ENCODE measurements at regions not wholly inside any gene's neighbourhood (a gene's known extent, or its start where the extent isn't known, plus 50 kb on each side); places are given as distances from the start of the nearest gene placed in this dataset.

DNA sequence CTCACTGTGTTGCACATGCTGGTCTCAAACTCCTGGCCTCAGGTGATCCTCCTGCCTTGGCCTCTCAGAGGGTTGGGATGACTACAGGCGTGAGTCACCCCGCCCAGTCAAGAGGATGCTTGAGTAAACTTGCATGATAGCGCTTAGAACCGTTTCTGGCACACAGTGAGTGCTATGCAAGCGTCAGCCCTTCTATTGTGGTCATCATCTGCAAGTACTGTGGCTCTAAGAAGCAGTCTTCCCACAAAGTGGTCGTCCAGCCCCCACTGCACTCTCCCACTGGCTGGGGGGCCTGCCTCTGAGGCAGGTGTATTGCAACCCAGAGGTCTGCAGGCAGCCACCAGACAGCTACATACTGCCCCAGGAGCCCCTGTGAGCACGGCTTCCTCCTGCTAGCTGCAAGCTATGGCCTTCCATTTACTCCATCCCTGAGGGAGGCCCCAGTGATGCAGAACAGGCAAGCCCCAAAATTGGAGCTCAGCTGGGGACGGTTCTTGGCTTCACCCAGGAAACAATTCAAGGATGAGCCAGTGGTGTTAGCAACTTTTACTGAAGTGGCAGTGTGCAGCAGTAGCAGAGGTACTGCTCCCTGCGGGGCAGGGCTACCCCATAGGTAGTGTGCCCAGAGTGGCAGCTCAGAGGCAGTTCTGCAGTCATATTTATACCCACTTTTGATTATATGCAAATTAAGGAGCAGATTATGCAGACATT, 95.4 kb downstream of the LSM3 start:
- DNase-seq = no peak

DNA sequence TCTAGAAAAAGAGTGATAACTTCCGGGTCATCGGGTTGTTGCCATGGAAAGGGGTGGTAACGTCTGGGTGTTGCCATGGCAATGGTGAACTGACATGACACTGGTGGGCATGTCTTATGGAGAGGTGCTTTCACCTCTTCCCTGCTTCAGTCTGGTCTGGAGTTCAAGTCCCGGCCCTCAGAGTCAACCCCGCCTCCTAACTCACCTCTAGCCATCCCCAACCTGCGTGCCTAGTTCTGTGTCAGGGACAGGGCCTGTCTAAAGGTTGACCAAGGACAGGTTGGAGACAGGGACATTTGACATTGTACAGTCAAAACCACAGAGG, 96.0 kb downstream of the LSM3 start:
- DNase-seq = no peak

DNA sequence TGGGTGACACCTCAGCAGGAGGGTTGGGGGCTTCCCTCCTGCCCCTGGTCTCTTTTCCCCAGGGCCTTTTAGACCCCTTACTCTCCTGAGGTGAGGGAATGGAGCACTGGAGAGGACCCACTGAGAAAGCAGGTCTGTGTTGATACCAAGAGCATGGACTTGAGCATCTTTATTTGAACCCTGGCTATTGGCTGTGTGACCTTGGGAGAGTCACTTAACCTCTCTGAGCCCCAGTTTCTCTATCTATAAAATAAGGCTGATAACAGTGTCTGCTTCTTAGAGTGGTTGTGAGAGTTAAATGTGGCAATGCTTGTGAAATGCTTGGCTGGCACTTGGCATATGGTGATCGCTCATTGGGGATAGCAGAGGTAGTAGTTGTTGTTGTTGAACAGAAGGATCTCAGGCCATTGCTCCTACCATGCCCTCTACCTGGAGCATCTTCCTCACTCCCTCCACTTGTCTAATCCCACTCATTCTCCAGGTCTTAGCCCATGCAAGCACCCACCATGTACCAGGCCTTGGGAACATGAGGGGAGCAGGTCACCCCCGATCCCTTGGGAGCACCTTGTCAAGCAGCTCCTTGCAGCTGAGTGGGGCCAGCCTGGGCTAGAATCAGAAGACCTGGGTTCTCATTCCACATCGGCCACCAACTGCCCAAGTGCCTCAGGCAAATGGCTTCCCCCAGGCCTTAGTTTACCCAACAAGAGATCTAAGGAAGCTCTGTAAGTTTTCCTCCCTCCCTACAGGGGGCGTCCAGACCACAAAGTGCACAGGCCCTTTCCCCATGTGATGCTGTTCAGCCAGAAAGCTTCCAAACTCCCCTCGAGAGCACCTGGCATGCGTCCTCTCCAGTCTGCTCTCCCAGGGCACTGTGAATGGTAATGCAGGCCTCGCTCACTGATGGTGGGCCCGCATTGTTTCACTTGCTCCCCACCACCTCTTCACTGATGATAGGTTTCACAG, 96.7 kb downstream of the LSM3 start:
- no peak for DNase-seq

DNA sequence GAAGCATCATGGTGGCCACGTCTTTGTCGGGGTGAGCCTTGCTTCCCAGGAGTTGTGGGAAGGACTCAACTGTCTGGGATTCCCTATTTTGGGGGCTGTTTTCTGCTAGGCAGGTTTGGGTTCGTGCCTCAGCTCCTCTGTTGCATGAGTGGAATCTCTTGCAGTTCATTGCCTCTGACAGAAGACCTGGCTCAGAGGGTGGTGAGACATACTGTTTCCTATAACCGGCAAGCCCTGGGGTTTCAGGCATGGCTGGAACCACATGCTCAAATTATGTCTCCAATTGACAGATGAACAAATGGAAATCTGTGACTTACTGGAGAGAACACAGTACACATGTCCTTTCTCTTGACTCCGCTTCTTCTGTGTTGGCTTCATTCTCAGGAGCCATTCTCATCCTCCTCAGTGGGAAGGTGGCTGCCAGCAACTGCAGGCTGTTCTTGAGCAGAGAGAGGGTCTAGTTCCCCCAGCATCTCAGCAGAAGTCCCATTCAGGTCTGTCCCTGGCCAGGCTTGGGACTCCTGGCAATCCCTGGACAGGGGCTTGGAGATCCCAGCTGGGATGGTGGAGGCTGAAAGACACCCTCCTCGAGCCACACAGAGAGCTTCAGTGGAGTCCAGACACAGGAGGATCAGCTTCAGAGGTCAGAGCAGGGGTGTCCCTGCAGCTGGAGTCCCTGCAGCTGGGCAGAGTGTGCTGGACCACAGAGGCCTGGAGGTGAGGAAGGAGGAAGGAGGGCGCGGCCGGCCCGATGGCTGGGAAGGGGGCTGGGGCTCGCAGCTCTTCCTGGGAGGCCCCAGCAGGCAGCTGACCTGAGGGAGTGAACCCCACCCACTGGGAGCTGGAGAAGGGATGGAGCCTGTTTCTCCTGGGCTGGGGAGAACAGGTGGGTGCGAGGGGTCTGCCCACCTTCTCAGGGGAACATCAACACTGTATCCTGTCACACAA, 97.6 kb downstream of the LSM3 start:
- DNase-seq = no peak

DNA sequence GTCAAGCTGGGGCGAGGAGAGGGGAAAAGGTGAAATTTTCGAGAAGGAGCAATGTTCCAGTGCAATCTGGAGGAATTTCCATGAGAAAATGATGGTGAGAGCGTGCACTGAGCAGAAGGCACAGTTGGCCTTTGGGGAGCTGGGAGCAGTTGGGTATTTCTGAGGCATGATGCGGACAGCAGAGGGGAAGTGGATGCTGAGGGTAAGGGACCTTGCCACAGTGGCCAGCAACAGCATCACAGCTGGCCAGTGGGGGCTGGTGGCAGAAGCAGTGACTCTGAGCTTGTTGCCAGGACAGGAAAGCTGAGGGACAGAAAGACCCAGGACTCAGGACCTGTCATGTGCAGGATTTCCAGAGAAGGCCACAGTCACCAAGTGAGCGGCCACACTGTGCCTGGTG, 98.9 kb downstream of the LSM3 start:
- no peak for DNase-seq

DNA sequence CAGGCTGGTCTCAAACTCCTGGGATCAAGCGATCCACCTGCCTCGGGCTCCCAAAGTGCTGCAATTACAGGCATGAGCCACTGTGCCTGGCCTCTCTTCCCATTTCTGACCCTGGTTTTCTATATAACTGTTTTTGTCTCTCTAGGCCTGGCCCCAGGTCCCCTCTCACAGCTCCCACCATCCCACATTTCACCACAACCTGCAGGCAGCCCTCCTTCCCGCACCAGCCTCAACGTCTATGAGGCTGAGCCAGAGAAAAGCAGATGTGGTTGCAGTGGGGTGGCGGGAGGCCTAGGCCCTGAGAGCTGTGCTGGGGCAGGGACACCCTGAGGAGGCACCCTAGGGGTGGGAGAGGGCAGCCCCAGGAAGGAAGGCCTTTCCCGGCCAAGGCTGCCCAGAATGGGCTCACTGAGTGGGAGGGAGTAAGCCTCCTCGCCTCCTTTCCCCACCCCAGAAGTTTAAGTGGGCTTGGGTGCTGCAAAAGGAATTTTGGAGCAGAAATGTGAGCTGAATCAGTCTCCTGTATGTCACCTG, 99.7 kb downstream of the LSM3 start:
- DNase-seq = no peak

DNA sequence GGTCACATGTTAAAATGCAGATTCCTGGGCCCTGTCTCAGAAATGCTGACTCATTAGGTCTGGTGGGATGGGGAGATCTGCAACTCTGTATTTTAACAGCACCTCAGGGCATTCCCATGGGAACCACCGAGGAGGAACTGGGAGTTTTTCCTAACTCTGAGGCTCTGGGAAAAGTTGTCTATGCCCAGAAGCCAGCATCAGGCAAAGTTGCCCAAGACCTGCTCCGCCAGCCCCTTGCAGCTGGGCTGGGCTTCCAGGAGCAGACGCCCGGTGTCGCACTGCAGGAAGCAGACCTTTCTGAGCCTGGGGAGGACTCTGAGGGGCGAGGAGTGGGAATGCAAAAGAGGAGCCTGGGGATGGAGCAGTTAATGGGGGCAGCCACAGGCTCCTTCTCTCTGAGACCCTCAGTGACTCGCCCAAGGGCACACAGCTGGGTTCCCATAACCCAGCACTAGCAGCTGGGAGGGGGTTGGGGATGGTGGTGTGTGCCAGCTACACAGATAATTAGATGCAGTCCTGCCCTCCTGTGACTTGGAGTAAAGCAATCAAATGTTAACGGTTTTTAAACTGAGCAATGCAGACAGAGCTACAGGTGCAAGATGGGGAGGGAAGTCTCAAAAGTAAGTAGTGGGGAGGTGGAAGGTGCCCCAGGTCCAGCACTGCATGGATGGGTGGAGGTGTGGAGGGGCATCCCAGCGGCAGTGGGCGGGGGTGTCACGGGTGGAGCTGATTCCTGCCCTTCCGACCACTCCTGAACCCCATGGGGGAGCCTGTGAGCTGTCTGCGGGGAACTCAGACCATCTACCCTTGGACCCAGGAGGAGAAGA, 100.4 kb downstream of the LSM3 start:
- DNase-seq = no peak

DNA sequence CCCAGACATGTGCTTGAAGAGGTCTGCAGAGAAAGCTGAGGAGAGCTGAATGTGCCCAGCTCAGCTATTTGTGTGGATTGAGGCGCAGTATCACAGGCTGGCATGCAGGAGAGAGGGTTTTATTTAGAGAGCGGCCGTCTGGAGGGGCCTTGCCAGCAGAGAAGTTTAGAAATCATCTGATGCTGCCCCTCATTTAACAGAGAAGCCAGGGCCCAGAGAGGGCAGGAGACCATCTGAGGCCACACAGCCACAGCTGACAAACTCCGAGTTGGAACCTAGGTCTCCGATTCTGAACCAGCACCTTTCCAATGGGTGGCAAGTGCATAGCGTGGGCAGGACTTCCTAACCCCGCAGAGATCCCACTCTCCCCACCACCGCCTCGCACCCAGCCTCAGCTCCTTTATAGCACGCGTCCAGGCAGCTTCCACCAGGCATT, 101.0 kb downstream of the LSM3 start:
- DNase-seq = no peak

DNA sequence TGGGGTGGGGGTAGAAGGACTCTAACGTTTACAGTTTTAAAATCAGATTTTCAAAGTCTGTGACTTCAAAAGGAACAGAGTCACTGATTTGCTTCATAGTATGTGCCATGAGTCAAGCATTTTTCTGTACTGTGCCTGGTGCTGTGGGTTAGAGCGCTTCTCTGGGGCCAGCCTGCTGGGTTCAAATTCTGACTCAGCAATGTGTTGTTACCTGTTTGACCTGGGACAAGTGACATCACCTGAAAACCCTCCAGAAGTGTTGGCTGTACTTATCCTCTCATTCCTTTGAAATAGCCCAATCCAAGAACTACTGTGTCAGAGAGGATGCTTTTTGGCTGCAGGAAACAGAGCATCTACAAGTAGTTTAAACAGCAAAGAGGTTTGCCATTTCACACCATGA, 101.7 kb downstream of the LSM3 start:
- DNase-seq = no peak

DNA sequence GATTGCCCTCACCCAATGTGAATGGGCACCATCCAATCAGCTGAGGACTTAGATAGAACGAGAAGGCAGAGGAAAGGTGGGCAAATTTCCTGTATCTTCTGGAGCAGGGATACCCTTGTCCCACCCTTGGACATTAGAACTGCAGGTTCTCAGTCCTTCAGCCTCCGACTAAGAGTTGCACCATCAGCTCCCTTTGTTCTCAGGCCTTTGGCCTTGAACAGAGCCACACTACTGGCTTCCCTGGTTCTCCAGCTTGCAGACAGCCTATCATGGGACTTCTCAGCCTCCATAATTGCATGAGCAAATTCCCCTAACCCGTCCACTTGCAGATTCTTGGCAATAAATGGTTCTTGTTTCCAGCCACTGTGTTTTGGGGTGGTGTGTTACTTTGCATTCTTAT, 102.4 kb downstream of the LSM3 start:
- no peak for DNase-seq

DNA sequence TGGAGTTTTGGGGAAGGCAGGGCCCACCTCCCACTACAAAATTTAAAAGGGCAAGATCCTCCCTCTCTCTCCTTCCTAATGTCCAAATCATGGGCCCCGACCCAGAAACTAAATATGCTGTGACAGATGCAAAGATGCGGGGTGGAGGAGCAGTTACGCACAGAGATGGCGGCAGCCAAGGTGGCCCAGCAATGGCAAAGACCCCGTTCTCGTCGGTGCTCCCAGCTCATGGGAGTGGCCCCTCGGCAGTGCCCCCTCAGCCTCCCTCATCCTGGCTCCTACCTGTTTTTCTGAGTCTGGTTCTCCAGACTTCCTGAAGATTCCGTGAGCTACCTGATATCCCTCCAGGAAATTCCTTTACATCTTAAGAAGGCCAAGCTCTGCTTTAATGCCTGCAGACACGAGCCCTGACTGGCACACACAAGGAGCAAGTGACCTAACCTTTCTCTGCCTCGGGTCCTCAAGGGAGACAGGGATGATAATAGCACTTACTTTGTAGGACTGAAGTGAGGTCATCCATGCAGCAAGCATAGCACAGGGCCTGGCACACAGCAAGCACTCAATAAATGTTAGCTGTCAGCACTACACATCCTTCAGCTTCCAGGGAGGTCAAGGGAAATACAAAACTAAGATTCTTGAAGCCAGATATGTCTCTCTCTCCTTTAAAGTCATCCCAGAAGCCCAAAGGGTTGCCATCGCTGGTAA, 103.5 kb downstream of the LSM3 start:
- no peak for DNase-seq

DNA sequence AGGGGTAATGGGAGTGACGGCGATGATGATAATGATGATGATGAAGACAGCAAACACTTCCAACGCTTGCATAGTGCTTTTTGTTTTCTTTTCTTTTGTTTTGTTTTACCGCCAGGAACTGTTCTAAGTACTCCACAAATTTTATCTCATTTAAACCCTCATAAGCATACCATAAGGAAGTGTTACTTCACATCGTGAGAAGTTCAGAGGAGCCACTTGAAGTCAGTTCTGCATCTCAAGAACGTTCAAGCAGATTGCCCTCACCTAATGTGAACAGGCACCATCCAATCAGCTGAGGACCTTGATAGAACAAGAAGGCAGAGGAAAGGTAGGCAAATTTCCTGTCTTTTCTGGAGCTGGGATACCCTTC, 104.1 kb downstream of the LSM3 start:
- no peak for DNase-seq

DNA sequence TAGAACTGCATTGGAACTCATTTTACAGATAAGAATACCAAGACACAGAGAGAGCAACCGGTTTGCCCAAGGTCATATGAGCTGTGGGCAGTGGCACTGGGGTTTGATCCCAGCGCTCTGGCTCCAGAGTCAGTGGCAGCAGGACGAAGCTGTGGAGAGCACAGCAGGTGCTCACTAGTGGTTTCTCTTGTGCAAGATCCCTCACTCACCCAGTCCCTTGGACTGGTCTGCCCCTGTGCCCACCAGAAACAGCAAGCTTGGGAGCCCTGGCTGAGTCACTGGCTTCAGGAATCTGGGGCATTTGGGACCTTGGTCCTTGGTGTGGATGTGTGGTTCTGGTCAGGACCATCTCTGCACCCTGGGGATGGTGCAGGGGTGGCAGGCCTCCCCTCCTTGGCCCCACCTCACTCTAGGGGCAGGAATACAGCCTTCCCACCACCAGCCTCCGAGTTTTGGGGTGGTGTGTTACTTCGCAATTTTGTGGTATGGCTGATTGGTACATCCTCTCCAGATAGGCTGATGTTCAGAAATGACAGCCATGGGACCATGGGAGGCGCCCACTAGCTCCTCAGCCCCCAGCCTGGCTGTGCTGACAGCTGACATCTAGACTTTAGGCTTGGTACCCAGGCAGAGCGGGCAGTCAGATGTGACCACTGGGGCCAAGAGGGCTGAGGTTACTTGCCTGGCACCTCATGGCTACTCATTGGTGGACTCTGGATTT, 104.6 kb downstream of the LSM3 start:
- no peak for DNase-seq

DNA sequence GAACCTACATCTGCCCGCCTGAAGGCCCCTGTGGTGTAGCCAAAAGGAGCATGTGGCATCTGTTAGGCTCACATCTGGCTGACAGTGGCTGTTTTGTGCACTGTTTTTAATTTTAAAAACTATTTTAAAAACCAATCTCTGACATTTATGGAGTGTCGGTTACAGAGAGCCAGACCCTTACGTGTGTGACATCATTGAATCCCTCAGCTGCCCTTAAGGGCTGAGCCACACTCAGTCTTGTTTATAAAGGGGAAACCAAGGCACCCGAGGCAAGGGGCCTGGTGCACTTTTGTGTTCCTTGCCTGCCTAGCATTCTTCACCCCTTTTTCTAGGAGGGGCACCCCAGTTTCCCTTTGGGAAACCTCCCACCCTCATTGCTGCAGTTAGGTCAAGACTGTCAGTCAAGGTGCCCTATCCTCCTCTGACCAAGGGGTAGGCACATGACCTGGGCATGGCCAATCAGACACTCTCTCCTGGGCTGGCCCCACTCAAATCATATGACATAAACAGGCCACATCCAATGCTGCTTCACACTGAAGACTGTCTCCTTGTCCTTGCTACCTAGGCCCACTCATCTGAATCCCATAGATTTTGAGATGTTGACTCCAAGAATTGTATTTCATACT, 105.3 kb downstream of the LSM3 start:
- DNase-seq = no peak

DNA sequence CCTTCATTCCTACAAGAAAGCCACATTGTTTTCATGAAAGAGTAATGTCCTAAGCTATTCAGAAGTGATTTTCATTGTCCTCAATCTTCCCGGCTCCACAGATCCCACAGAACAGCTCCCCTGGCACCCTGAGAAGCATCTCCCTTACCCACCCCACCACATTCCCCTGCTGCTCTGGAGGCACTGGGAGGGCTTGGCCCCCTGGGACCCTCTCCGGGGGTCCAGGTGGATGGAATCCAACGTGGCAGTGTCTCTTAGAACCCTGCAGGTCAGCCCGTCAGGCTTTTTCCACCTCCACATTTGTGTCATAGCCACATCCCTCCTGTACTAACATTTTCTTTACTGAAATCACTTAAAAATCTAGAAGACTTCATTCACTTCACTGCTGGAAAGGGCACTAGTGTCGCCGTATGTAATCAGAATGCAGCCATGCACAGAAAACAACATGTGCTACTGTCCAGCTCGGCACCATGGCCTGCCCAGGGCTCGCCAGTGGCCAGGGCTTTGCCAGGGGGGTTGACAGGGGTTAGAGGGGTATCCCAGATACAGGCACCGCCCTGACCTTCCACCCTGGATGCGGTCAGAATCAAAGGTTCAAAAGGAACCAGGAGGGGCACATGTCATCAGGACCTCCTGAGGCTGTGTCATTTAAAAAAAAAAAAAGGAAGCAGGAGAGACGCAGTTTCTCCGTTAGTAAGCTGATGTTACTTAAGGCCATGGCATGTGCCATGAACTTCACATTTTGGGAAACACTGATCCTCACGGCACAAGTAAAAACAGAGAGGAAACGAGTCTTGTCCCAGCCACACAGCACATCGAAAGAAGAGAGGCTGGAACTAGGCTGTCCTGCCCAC, 106.3 kb downstream of the LSM3 start:
- no peak for DNase-seq

DNA sequence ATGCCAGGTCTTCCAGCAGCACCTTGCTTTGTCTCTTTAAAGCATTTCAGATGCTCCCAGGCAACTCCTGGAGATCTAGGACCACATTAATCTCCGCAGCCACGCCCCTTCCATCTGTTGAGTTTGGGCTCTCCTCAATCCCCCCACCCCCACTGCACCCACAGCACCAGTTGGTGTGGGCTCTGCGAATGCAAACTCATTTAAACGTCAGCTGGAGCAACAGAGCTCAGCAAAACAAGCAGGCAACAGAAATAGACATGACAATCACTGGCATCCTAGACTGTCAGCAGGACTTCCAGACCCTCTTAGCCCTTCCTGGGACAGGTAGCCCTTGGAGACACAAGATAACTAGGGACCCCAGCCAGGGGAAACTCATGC, 106.9 kb downstream of the LSM3 start:
- no peak for DNase-seq

DNA sequence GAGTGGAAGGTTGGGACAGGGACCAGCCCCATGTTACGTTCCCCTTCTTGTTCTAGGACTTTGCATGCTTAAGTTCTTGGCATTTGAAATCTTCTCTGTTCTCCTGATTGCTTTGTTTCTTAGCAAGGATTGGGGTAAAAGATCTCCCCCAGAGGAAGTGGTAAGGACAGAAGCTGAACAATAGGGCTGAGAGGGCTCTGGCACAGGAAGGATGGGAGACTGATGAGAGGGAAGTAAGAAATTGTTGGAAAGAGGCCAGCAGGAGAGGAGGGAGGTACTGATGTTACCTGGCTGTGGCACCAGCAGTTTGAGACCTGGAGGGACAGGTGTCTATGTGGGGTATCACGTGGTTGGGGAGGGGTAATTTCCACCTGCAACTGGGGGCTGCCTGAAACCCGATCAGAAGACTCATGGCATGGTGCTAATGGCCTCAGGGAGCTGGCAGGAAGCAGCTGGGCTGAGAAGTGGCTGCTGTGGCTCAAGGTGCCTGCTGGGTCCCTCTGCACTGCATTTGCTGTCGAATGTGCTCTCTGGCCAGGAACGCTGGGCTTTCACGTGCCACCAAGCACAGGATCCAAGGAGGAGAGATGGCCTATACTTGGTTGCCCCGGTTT, 108.4 kb downstream of the LSM3 start:
- DNase-seq = no peak

DNA sequence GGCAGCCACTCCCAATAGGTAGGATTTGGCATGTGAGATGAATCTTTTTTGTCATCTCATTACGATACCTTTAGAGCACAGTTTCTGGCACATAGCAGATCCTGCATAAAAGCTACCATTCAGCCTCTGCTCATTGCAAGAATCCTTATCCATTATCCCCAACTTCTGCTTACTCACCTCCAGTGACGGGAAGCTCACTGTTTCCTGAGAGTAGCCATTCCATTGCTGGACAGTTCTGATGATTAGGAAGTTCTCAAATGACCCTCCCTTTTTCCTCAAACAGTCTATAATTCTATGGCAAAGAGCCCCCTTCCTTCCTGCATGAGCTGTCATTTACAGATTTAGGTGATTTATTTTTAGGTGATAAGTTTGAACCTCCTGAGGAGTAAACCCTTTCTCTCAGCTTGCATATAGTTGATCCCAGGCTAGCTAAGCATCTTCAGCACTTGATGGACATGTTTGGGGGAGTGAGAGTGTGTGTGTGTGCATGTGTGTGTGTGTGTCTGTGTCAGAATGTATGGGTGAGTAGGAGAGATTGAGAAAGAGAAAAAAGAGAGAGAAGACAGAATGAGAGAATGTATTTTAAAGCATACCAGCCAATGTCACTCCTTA, 109.7 kb downstream of the LSM3 start:
- DNase-seq = no peak

Data from CD4-positive, alpha-beta T cell treated with Interleukin-4 for 1 hour (primary cell).